ENCODE measurements at regions not wholly inside any gene's neighbourhood (a gene's known extent, or its start where the extent isn't known, plus 50 kb on each side); places are given as distances from the start of the nearest gene placed in this dataset.

DNA sequence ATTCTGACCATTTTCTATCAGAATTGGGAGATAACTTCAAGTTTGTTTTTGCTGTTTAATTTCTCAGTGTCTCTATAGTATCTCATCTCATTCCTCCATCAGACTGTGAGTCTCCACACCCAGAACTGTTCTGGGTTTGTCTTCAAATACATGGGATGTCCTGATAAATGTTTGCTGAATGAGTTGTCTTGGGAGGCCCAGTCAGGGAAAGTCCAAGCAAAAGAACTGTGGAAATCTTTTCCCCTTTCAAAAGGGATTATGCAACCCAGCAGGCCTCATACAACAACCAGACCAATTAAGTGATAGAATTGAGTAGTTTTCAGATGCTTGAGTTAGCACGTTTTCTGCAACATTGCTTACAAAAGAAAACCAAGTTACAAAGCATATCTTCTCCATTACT, 324.4 kb downstream of the BRINP1 start:
- DNase-seq: no peak

DNA sequence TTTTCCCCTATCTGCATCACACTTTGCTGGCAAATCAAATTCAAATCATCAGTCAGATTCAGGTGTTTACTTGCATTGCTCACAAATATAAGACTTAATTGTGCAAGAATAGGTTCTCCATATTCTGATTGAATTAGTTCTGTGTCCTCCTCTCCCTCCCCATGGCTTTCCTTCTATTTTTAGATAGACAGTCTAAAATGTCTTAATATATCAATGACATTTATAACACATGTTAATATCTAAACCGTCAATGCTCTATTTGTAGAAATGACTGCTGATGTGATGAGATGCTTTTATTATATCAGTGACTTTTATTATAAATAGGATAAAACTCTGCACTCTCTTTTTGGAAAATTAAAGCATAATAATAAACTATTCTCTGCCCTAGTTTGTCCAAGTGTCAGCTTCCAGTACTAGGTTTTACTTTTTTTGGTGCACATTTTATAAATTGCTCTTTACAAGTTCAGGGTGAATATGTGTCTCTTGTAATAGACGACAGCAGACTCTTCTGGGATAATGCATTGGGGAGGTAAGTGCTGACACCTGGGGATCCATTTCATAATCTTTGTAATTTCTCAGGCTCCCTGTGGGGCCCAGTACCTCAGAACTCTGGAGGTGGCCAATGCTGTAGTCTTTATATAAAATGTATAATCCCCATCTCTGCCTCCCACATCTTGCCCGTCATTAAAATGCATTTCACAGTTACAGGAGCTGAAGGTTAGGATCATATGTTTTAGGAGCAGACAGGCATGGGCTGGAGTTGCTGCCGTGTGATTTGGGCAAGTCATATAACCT, 321.5 kb downstream of the BRINP1 start:
- no peak for DNase-seq

DNA sequence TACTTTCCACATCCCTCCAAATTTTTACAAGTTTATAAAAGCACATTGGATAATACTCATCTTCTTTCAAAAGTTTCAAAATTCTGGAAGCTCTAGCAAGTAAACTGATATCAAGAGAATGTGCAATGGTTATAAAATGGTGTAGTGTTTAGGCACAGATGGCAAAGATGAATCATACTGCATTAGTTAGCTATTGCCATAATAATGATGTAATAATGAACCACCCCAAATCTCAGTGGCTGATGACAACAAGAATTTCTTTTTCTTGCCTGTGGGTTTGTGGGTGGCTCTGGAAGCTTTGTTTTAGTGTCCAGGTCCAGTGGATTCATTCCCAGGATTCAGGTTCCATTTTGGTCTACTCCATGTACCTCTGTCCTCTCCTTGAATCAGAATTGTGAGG, 319.0 kb downstream of the BRINP1 start:
- no peak for DNase-seq

DNA sequence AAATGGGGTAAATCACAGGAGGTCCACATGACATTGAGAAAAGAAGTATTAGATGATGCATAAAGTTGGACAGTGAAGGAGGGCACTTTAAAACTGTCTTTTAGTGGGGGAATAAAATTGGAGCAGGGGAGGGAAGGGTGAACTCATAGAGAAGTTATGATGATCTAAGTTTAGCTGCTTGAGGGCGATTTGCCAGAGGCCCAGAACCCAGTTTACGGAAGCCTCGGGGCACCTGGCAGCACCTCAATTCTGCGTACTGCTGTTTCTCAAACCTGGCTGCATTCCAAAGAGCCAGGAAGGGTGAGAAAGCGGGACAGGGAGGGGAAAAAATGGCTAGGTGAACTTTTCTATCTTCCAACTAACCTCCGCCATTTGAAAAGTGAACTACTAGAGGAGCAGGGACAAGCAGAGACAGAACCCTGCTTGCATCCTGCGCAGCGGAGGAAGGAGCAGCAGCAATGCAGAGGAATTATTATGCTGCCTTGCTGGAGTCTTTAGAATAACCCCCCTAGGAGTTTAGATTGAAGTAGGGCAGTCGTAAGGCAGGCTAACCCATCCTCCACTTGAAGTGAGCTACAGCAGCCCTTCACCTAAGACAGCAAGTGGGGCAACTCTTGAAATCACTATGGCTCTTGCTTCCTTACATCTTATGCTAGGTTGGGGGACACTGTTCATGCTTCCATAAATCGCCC, 316.8 kb downstream of the BRINP1 start:
- DNase-seq: no peak

DNA sequence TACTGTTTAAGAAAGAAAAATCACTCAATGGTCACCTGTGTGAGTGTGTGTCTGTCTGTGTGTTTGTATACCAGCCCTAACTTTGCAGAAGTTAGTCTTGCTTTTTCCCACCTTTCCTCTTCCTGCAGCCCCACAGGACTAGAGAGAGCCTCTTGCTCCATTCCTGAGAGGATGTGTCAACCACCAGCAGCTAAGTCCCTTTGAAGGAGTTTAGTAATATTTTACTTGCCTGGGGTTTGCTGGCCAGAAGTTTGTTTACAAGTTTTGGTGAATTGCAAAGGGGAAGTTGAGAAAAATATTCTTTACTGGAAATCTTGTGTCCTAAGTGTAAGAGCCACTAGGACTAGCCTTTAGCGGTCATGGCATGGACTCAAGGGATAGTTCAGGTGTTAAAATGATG, 316.2 kb downstream of the BRINP1 start:
- no peak for DNase-seq

DNA sequence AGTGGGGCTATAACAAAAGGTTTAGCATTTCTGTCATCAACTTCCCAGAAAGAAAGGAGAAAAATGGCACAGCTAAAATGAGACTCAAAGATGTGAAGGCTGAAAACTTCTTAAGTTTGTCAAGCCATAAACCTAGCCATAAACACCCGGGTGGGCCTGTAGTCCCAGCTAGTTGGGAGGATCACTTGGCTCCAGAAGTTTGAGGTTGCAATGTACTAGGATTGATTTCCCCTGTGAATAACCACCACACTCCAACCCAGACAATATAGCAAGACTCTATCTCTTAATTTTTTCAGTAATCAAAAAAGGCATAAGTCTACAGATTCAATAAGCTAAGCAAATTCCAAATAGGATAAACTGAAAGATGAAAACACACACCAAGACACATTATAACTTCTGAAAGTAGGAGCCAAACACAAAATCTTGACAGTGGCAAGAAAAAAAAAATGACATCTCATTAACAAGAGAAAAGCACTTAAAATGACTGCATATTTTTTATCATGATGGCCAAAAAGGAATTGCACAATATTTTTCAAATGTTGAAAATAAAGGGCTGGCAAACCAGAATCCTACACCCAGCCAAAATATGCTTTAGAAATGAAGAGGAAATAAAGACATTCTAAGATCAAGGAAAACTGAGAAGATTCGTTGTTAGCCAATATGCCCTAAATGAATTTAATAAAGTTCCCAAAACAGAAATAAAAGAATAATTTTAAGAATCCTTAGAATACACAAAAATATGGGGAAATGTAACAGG, 308.4 kb downstream of the BRINP1 start:
- DNase-seq: no peak

DNA sequence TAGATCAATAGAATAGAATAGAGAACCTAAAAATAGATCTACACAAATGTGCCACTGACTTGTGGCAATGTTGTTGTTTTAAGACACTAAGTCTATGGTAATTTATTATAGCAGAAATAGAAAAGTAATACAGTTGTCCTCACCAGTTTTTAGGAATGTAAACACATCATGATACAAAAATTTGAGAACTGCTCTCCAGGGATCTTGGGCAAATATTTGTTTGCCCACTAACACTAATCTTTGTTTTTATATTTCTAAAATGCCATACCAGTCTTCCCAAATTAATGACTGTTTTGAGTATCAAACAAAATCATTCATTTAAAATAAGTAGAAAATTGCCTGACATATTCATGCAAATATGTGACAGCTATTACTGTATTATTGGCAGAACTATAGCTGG, 297.6 kb downstream of the BRINP1 start:
- DNase-seq: no peak

DNA sequence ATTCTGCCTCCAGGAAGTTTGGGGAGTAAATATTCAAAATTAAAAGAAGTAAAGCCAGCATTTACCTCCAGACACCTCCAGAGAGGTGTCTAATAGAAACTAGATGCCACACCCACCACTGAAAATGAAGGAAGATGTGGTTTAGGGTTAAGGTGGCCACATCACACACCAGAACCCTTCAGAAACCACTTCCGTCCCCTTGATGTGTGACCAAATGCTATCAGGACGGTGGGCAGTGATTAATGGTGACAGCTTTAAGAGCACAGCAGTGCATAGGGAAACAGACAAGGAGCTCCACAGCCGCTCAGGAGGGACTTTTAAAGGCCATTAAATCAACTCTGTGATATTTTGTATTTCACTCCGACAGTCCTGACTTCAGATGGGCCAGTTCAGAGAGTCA, 295.2 kb downstream of the BRINP1 start:
- no peak for DNase-seq

DNA sequence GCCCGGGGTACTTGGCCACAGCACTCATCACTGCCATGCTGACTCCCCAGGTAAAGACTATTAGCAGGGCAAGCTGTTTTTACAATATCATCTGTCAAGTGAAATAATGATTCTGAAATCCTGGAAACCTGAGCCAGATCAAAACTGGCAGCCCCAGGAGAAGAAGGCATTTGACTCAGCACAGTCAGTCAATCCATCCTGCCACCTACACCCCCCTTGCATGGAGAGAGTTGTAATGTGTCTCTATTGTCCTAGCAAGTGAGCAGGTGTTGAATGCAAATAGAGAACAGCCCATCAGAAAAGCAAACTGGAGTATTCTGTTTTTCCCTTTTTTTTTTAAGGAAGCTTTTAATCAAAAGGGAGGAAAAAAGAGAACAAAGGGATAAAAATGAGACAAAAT, 291.2 kb downstream of the BRINP1 start:
- peak; percentile 54 for DNase-seq

DNA sequence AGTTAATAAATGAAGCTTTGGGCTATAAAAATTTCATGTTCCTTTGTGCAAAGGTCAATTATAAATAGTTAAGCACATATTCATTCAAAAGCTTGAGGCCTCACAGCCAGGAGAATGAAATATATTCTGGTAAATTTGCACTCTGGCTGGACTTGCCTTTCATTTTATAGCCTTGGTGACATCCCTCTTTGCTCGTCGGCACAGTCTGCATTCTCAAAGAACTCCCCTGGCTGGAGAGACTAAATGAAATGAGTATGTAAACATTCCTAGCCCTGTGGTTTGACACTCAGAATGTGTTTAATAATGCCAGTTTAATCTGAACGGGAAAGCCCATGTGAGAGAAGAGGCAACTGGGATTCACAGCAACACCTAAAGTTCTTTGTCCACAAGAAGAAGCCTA, 285.6 kb downstream of the BRINP1 start:
- DNase-seq: no peak

DNA sequence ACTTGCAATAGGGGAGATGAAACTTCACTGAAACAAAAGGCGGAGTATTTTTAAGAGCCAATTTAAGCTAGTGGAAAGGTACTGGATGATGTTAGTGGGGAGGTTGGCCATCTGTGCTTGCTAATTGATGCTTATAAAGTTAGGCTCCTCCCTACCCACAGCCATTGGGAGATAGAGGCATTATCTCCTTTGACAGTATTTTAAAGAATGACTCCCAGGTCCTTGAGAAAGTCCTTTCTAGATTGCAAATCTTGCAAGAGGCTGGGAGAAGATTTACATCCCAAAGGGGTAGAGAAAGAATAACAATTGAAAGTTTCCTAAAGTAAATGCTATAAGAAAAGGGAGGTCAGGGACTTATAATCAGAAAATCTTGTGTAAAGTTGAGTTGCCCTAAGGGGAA, 282.6 kb downstream of the BRINP1 start:
- peak; percentile 2 for DNase-seq

DNA sequence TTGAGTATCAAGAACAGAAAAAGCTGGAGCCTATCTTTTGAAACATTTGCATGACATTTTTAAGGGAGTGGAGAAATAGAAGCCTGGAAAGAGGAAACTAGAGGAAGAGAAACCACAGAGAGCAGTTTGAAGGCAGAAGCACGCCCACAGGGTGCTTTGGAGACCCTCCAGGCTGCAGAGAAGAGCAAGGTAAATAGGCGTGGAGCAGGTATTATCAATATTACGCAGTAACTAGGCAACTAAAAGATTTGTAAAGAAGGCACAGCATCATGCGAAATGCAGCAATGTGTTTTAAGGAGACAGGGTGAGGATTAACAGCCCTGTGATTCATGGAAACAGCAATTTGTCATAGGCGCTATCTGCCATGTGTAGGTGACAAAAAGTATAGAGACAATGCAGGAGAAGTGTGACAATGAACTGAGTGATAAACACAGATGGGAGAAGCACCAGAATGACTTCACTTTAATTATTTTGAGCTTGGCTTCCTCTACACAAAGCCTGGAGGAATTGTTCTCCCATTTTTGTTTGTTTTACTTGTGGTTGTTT, 281.2 kb downstream of the BRINP1 start:
- DNase-seq: no peak

DNA sequence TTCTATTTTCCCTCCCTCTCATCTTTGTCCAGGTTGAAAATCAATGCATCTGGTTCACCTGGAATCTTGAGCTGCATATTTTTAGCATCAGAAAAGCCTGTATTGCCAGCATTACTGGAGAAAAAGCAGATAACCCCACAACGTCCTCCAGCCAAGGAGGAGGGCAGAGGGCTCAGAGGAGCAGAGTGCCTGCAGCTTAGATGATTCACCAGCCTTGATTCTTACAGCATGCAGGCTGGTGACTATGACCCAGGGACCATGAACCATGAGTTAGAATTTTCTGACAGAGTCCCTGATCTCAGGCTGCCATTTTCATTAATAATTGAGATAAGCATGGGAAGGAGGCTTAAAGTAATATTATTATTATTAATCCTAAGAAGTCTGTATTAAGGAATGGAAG, 278.2 kb downstream of the BRINP1 start:
- DNase-seq: no peak

DNA sequence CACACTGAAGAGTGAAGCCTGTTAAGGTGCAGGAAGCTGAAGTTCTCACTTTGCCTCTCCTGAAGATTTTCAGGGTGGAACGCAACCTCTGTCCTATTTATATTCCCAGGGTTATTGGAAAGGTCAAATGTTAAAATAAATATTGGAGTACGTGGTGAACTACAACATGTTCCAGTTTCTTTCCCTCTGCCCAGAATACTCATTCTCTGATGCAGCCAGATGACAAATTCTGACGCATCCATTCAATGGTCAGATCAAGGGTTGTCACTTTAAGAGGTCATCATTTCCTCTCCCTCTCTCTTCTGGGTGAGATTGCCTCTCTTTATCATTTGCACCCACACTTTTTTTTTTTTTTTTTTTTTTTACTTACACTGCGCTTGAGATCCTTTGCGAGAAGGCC, 277.1 kb downstream of the BRINP1 start:
- no peak for DNase-seq

DNA sequence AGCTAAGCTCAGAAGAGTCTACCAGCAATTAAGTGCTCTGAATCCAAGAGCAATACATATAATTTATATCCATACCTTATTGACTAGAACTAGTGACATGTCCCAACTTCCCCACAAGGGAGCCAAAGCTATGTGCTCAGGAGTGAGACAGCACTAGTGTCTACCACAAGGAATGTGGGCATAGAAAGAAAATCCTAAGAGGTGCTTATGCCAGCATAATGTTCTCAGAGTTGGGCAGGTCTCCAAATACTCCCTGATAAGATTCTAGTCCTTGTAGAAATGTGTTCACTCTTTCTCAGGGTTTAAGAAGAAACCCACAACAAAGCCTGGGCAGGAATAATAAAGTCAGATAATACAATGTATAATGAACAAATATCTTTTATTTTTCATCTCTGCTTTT, 275.1 kb downstream of the BRINP1 start:
- no peak for DNase-seq

DNA sequence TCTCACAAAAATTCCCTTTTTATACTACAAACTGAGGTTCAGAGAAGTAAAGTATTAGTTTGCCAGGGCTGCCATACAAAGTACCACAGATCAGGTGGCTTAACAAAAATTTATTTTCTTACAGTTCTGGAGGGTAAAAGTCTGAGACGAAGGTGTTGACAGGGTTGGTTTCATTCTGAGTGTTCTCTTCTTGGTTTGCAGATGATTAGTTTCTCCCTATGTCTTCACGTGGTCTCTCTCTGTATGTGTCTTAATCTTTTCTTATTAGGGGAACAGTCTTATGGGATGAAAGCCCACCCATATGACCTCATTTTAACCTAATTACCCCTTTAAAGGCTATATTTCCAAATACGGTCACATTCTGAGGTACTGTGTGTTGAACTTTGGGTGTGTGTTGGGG, 274.2 kb downstream of the BRINP1 start:
- DNase-seq: no peak

DNA sequence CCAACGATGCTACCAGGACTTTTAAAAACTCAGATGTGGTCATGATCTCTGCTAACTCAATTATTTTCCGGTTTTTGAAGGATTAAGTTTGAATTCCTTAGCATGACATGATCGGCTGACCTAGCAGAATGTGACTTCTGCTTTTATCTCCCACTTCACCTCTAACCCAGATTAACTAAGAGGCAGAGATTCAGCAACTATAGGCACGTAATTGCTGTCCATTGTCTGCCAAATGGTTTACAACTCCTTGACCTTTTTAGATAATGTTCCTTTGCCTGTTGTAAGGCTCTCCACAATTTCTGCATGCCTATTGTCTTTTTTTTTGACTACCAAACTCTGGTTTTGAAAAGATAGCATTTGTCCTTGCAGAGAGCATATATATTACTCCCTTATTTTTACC, 268.2 kb downstream of the BRINP1 start:
- no peak for DNase-seq

DNA sequence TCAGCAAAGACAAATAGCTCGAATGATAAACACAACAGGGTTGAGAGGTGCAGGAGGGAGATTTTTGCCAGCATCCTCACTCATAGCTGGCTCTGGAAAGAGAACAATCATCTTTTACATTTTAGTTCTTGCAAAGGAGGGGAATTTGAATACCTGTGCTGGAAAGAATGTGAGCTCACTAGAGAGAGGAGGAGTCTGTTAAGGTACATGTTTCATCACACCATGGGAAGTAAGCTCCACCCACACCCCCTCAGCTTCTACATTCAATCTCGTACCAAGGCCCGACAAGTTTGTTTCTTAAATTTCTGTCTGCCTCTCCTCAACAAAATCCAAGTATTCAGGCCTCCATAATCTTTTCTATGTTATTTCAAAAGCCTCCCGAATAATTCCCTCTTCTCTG, 254.6 kb downstream of the BRINP1 start:
- DNase-seq: peak; percentile 30
